HEK293 (cell line): ENCODE measurements at regions not wholly inside any gene's neighbourhood (a gene's known extent, or its start where the extent isn't known, plus 50 kb on each side); places are given as distances from the start of the nearest gene placed in this dataset.

ENCODE experiments used
- CTCF ChIP-seq: fragments of 450-650 bp; formaldehyde crosslinking; IDR thresholded peaks from 2 replicates; pipeline ENCODE4 v1.5.1; 2016; ENCODE audit warnings: missing biosample characterization, missing genetic modification characterization
- GLIS1 ChIP-seq: fragments of 450-650 bp; formaldehyde crosslinking; IDR thresholded peaks from 2 replicates; pipeline ENCODE4 v1.5.1; 2016; ENCODE audit warnings: missing biosample characterization, missing genetic modification characterization
- KLF9 ChIP-seq: fragments of 450-650 bp; formaldehyde crosslinking; IDR thresholded peaks from 2 replicates; pipeline ENCODE4 v1.5.1; 2016; ENCODE audit warnings: missing biosample characterization, missing genetic modification characterization, low read depth
- MZF1 ChIP-seq: fragments of 450-650 bp; formaldehyde crosslinking; IDR thresholded peaks from 2 replicates; pipeline ENCODE4 v1.5.1; 2017; ENCODE audit warnings: missing biosample characterization, missing genetic modification characterization, borderline replicate concordance
- OVOL3 ChIP-seq: fragments of 450-650 bp; formaldehyde crosslinking; IDR thresholded peaks from 2 replicates; pipeline ENCODE4 v1.5.1; 2016; ENCODE audit warnings: missing biosample characterization, missing genetic modification characterization
- PBX3 ChIP-seq: sonication (generic); formaldehyde crosslinking; IDR thresholded peaks from 2 replicates; pipeline ENCODE4 v1.8.1; 2022; ENCODE audit warnings: mild to moderate bottlenecking, moderate library complexity, missing genetic modification reagents
- TCF7L2 ChIP-seq: IDR thresholded peaks from 2 replicates; pipeline ENCODE4 v1.6.1; 2011; ENCODE audit warnings: low read depth, mild to moderate bottlenecking, inconsistent platforms, low read length, moderate library complexity, borderline replicate concordance
- ZBTB1 ChIP-seq: fragments of 450-650 bp; formaldehyde crosslinking; IDR thresholded peaks from 2 replicates; pipeline ENCODE4 v1.5.1; 2016; ENCODE audit warnings: missing biosample characterization, missing genetic modification characterization
- ZNF266 ChIP-seq: fragments of 450-650 bp; formaldehyde crosslinking; IDR thresholded peaks from 2 replicates; pipeline ENCODE4 v1.5.1; 2016; ENCODE audit warnings: missing biosample characterization, missing genetic modification characterization, low read depth
- ZNF426 ChIP-seq: fragments of 450-650 bp; formaldehyde crosslinking; IDR thresholded peaks from 2 replicates; pipeline ENCODE4 v1.5.1; 2017; ENCODE audit warnings: missing biosample characterization, missing genetic modification characterization, mild to moderate bottlenecking, inconsistent platforms, moderate library complexity
- ZNF530 ChIP-seq: fragments of 450-650 bp; formaldehyde crosslinking; IDR thresholded peaks from 2 replicates; pipeline ENCODE4 v1.5.1; 2016; ENCODE audit warnings: low read depth, missing biosample characterization, missing genetic modification characterization
- ZNF585B ChIP-seq: fragments of 450-650 bp; formaldehyde crosslinking; IDR thresholded peaks from 2 replicates; pipeline ENCODE4 v1.5.1; 2016; ENCODE audit warnings: missing biosample characterization, missing genetic modification characterization
- TF ChIP-seq, protein P1 (sequence below): fragments of 450-650 bp; formaldehyde crosslinking; conservative IDR thresholded peaks from 2 replicates; pipeline ENCODE4 v1.5.1; 2016; ENCODE audit warnings: low read depth, missing biosample characterization, missing genetic modification characterization

DNA sequence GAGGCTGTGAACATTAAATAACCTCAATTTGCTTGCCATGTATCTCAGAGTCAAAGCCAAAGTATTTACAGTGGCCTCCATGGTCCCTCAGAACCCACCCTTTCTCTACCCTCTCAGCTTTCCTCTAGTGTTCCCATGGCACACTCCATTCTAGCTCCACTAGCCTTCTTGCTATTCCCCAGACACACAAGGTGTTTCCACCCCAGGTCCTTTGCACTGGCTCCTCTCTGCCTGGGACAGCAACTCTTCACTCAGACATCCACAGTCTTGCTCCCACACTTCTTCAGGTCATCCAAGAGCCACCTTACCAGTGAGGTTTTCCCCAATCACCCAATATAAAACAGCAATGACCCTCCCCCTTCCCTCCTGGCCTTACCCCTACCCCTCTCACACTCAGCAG lies 56.5 kb upstream of the PLEKHG1 start:
- no peak for TF ChIP-seq ZNF585B
- no peak for TF ChIP-seq MZF1 (tag by site-specific recombination)
- no peak for TF ChIP-seq PBX3 (CRISPR knock-in tag)
- TF ChIP-seq, protein P1, sequence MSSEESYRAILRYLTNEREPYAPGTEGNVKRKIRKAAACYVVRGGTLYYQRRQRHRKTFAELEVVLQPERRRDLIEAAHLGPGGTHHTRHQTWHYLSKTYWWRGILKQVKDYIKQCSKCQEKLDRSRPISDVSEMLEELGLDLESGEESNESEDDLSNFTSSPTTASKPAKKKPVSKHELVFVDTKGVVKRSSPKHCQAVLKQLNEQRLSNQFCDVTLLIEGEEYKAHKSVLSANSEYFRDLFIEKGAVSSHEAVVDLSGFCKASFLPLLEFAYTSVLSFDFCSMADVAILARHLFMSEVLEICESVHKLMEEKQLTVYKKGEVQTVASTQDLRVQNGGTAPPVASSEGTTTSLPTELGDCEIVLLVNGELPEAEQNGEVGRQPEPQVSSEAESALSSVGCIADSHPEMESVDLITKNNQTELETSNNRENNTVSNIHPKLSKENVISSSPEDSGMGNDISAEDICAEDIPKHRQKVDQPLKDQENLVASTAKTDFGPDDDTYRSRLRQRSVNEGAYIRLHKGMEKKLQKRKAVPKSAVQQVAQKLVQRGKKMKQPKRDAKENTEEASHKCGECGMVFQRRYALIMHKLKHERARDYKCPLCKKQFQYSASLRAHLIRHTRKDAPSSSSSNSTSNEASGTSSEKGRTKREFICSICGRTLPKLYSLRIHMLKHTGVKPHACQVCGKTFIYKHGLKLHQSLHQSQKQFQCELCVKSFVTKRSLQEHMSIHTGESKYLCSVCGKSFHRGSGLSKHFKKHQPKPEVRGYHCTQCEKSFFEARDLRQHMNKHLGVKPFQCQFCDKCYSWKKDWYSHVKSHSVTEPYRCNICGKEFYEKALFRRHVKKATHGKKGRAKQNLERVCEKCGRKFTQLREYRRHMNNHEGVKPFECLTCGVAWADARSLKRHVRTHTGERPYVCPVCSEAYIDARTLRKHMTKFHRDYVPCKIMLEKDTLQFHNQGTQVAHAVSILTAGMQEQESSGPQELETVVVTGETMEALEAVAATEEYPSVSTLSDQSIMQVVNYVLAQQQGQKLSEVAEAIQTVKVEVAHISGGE (tag by site-specific recombination) = no peak
- no peak for TF ChIP-seq OVOL3 (tag by site-specific recombination)
- no peak for TF ChIP-seq ZNF426 (tag by site-specific recombination)
- no peak for TF ChIP-seq CTCF
- no peak for TF ChIP-seq ZBTB1
- TF ChIP-seq TCF7L2 = no peak
- no peak for TF ChIP-seq KLF9 (tag by site-specific recombination)
- no peak for TF ChIP-seq GLIS1 (tag by site-specific recombination)
- no peak for TF ChIP-seq ZNF266 (tag by site-specific recombination)
- TF ChIP-seq ZNF530 (tag by site-specific recombination) = no peak
